ENCODE measurements at regions not wholly inside any gene's neighbourhood (a gene's known extent, or its start where the extent isn't known, plus 50 kb on each side); places are given as distances from the start of the nearest gene placed in this dataset.

DNA sequence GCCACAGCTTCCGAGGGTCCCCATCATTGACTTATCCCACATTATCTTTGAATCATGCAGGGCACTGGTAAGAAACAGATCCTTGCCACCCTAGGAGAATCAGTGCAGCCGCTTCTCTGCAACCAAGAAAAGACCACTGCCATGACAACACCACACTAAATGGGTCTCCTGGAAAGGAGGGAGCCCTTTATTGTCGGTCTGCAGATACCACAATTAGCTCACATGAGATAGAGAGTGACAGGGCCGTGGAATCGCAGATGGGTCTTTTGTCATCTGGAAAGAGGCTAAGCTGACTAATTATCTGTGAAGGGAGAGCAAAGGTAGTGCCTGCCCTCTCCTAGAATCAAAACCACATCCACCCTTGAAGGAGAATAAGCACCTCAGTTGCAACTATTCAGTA is 178.3 kb upstream of the MYO16 start:
- H3K36me3 ChIP-seq = no peaks in the 10 kb centered on the region
- H3K4me1 ChIP-seq (ENCODE audit: control insufficient read depth in 1 of 2, insufficient read depth in 1 of 2, low read depth in 1 of 2, low read length in 1 of 2) = no peaks in the 10 kb centered on the region
- H3K27me3 ChIP-seq = no peaks in the 10 kb centered on the region
- no peak overlapping the region for H3K27ac ChIP-seq
- no peak for TF ChIP-seq CTCF (IDR thresholded peaks at IDR 0.05)
- H3K4me3 ChIP-seq (ENCODE audit: low read depth in 1 of 2, low read length in 1 of 2) = no peak overlapping the region
- H3K9me3 ChIP-seq = no peaks in the 10 kb centered on the region

GRCh38 chr13:108455320-108455719 is 174.1 kb upstream of the MYO16 start:
- H3K4me1 ChIP-seq (ENCODE audit: control insufficient read depth in 1 of 2, insufficient read depth in 1 of 2, low read depth in 1 of 2, low read length in 1 of 2) = peaks cover 11% of the 10 kb centered on the region in 2 experiments
- H3K27ac ChIP-seq = no peak overlapping the region
- TF ChIP-seq CTCF (IDR thresholded peaks at IDR 0.05) = no peak
- no peaks in the 10 kb centered on the region for H3K9me3 ChIP-seq
- no peaks in the 10 kb centered on the region for H3K27me3 ChIP-seq
- no peaks in the 10 kb centered on the region for H3K36me3 ChIP-seq
- no peak overlapping the region for H3K4me3 ChIP-seq (ENCODE audit: low read depth in 1 of 2, low read length in 1 of 2)

DNA sequence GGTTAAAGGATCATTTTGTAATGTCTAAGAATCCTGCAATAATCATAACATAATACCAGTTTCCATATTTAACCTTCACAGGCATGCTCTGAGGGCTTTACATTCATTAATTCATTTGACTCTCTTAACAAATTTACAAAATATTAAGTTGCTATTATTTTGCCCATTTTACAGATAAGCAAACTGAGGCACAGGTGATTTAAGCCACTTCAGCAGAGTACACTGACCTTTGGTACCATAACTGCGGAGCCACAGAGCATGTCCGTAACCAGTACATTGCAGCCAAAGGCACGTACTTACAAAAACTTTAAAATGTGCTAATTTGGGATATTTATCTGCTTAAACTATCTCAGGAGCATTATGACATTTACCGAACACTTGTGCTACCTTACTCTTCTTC is 169.4 kb upstream of the MYO16 start:
- Histone ChIP-seq H3K27me3 (no peaks in the 10 kb centered on the region), H3K9me3 (no peaks in the 10 kb centered on the region), H3K4me3 (ENCODE audit: low read depth in 1 of 2, low read length in 1 of 2) (no peak overlapping the region), H3K36me3 (no peaks in the 10 kb centered on the region), H3K4me1 (ENCODE audit: control insufficient read depth in 1 of 2, insufficient read depth in 1 of 2, low read depth in 1 of 2, low read length in 1 of 2) (peaks cover 18 to 20% of the 10 kb centered on the region in 2 experiments), H3K27ac (peak overlapping the region; percentile 66)
- TF ChIP-seq CTCF (IDR thresholded peaks at IDR 0.05) = no peak

DNA sequence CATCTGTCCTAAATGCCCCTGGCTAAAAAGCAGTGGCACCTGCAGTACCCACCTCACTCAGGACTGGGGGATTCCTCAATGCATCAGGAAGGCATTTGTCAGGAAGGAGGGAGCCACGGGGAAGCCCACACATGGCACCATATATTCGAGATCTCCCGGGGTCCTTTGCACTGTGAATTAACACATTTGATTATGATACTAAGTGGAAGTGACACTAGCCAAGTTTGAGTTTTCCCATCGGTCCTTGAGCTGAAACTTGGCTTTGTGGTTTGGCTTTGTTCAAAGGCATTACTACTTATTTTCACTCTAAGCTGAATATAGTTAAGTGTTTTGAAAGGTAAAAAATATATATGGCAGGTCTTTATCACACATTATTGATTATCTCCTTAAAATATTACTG is 168.7 kb upstream of the MYO16 start:
- peak overlapping the region; percentile 42 for H3K27ac ChIP-seq
- H3K9me3 ChIP-seq = no peaks in the 10 kb centered on the region
- H3K4me1 ChIP-seq (ENCODE audit: control insufficient read depth in 1 of 2, insufficient read depth in 1 of 2, low read depth in 1 of 2, low read length in 1 of 2) = peaks cover 18 to 20% of the 10 kb centered on the region in 2 experiments
- no peak for TF ChIP-seq CTCF (IDR thresholded peaks at IDR 0.05)
- no peaks in the 10 kb centered on the region for H3K36me3 ChIP-seq
- H3K4me3 ChIP-seq (ENCODE audit: low read depth in 1 of 2, low read length in 1 of 2) = no peak overlapping the region
- H3K27me3 ChIP-seq = no peaks in the 10 kb centered on the region

DNA sequence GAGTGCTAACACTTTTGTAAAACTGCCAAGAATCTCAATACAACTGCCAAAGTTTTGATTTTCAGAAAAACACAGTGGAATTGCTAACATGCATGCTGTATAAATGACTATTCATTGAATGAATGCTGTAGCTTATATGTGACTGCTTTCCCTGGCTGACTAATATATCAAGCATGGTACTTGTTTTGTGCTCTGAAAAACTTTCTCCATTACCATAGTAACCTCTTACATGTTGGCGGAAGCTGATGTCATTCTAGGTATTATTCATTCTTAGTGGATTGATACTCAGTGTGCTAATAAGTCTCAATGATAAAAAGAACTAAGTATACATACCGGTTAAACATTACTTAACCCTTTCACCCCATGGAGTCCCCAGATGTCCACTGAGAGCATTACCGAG is 166.1 kb upstream of the MYO16 start:
- no peak overlapping the region for H3K4me3 ChIP-seq (ENCODE audit: low read depth in 1 of 2, low read length in 1 of 2)
- H3K27ac ChIP-seq = no peak overlapping the region

More for the DNA sequence above, 166.1 kb upstream of the MYO16 start:
- no peaks in the 10 kb centered on the region for H3K9me3 ChIP-seq
- no peaks in the 10 kb centered on the region for H3K27me3 ChIP-seq
- no peak for TF ChIP-seq CTCF (IDR thresholded peaks at IDR 0.05)
- H3K4me1 ChIP-seq (ENCODE audit: control insufficient read depth in 1 of 2, insufficient read depth in 1 of 2, low read depth in 1 of 2, low read length in 1 of 2) = peaks cover 18 to 20% of the 10 kb centered on the region in 2 experiments
- H3K36me3 ChIP-seq = no peaks in the 10 kb centered on the region
